Ishikawa (cell line): ENCODE measurements at regions not wholly inside any gene's neighbourhood (a gene's known extent, or its start where the extent isn't known, plus 50 kb on each side); places are given as distances from the start of the nearest gene placed in this dataset.

Experiments
- CREB1 ChIP-seq: IDR thresholded peaks from 2 replicates; pipeline ENCODE4 v1.6.1; 2012; ENCODE audit warnings: low read depth
- EP300 ChIP-seq: IDR thresholded peaks from 2 replicates; pipeline ENCODE4 v1.6.1; 2012; ENCODE audit warnings: borderline replicate concordance
- FOXM1 ChIP-seq: IDR thresholded peaks from 2 replicates; pipeline ENCODE4 v1.6.1; 2012; ENCODE audit warnings: low read depth, borderline replicate concordance
- USF1 ChIP-seq: IDR thresholded peaks from 2 replicates; pipeline ENCODE4 v1.6.1; 2012
- YY1 ChIP-seq: IDR thresholded peaks from 2 replicates; pipeline ENCODE4 v1.6.1; 2012; ENCODE audit warnings: low read depth

- no peak for TF ChIP-seq EP300
- no peak for TF ChIP-seq FOXM1
- no peak for TF ChIP-seq USF1
- TF ChIP-seq YY1, result no peak
- TF ChIP-seq CREB1, result no peak
Observed at GRCh38 chr18:77776104-77776503, 526.5 kb downstream of the GALR1 start.
